DND-41 (cell line): ENCODE measurements at regions not wholly inside any gene's neighbourhood (a gene's known extent, or its start where the extent isn't known, plus 50 kb on each side); places are given as distances from the start of the nearest gene placed in this dataset.

Experiments used
- EZH2 ChIP-seq: IDR thresholded peaks from 3 replicates; pipeline ENCODE4 v1.6.1; 2012; ENCODE audit warnings: borderline replicate concordance, low read depth, mild to moderate bottlenecking, moderate library complexity, low read length, inconsistent platforms; ENCODE audit not compliant: severe bottlenecking
- TF ChIP-seq, protein P1 (sequence below): IDR thresholded peaks from 2 replicates; pipeline ENCODE4 v1.5.1; 2012; ENCODE audit warnings: borderline replicate concordance, low read length, moderate library complexity, mild to moderate bottlenecking; ENCODE audit not compliant: poor library complexity, severe bottlenecking; ENCODE audit errors: extremely low read depth

DNA sequence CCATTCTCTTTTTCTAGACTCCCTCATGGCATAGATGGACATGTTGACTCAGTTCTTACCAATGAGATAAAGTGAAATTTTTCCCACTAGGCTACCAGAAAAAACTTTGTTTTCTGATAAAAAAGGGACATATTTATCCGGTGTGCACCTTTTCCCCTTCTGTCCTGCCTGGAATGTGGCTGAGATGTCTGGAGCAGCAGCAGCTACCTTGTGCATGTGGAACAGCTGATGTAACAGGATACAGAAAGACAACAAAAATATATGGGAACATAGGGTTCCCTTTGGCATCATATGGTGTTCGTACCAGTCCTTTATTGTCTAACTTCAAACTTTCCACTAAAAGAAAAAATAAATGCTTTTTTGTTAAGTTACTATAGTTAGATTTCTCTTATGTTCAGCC, 460.2 kb upstream of the HS6ST1 start:
- TF ChIP-seq, protein P1, sequence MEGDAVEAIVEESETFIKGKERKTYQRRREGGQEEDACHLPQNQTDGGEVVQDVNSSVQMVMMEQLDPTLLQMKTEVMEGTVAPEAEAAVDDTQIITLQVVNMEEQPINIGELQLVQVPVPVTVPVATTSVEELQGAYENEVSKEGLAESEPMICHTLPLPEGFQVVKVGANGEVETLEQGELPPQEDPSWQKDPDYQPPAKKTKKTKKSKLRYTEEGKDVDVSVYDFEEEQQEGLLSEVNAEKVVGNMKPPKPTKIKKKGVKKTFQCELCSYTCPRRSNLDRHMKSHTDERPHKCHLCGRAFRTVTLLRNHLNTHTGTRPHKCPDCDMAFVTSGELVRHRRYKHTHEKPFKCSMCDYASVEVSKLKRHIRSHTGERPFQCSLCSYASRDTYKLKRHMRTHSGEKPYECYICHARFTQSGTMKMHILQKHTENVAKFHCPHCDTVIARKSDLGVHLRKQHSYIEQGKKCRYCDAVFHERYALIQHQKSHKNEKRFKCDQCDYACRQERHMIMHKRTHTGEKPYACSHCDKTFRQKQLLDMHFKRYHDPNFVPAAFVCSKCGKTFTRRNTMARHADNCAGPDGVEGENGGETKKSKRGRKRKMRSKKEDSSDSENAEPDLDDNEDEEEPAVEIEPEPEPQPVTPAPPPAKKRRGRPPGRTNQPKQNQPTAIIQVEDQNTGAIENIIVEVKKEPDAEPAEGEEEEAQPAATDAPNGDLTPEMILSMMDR: no peak
- no peak for TF ChIP-seq EZH2
